ENCODE measurements at regions not wholly inside any gene's neighbourhood (a gene's known extent, or its start where the extent isn't known, plus 50 kb on each side); places are given as distances from the start of the nearest gene placed in this dataset.

- no peak overlapping the region for H3K9ac ChIP-seq (ENCODE audit: insufficient read depth in 1 of 2, low read depth in 2 of 2, low read length in 2 of 2)
- H3K36me3 ChIP-seq (ENCODE audit: control insufficient read depth, insufficient read depth, low read length), result no peaks in the 10 kb centered on the region
- H3K9me1 ChIP-seq (ENCODE audit: control insufficient read depth, insufficient read depth, low read length), result no peaks in the 10 kb centered on the region
- intact Hi-C loops (cut with micrococcal nuclease), result no loop called here
- POLR2A ChIA-PET, result interaction anchor here (0.6 kb wide), 1 partner anchor 53 kb away, joined by 3 read pairs; no protein-coding TSS in a partner anchor
- H3K4me3 ChIP-seq, result no peak overlapping the region
- FAIRE-seq (no peak), DNase-seq (ENCODE audit: extremely low read depth in 1 of 4, low spot score in 3 of 4) (no peak), ATAC-seq (no peak)
- no peak overlapping the region for H2AFZ ChIP-seq (ENCODE audit: low read depth, low read length)
- H3K27me3 ChIP-seq (ENCODE audit: control insufficient read depth in 2 of 2, insufficient read depth in 2 of 2, low read length in 2 of 2), result no peaks in the 10 kb centered on the region
- in situ Hi-C loops (cut with MboI), result no loop called here
- no peaks in the 10 kb centered on the region; the same call in 1 of the 2 replicates for H3K9me3 ChIP-seq (replicated peaks; ENCODE audit: control insufficient read depth, insufficient read depth, low read depth, low read length)
- no peaks in the 10 kb centered on the region for H3K79me2 ChIP-seq (ENCODE audit: control insufficient read depth, insufficient read depth, low read length)
- TF ChIP-seq ETS1 (conservative IDR thresholded peaks at IDR 0.05; ENCODE audit: control insufficient read depth, low read depth, low read length) (no peak), SP2 (IDR thresholded peaks at IDR 0.05; ENCODE audit: extremely low read depth, low read depth, low read length, poor library complexity, severe bottlenecking) (no peak), MAFK (IDR thresholded peaks at IDR 0.05; ENCODE audit: low read length) (no peak), TFE3 (CRISPR knock-in tag; IDR thresholded peaks at IDR 0.05) (no peak), SNAPC5 (CRISPR knock-in tag; IDR thresholded peaks at IDR 0.05) (no peak), FUS (optimal IDR thresholded peaks at IDR 0.05; ENCODE audit: low read depth, low read length) (no peak), CHCHD3 (CRISPR knock-in tag; IDR thresholded peaks at IDR 0.05) (no peak), TBP (optimal IDR thresholded peaks at IDR 0.05; ENCODE audit: low read depth, low read length) (no peak), KDM5B (IDR thresholded peaks at IDR 0.05; ENCODE audit: insufficient replicate concordance, low read depth, low read length) (no peak), NFRKB (IDR thresholded peaks at IDR 0.05; ENCODE audit: low read depth) (no peak), PPARD (CRISPR knock-in tag; IDR thresholded peaks at IDR 0.05) (no peak), ZNF121 (CRISPR knock-in tag; conservative IDR thresholded peaks at IDR 0.05) (no peak), NBN (IDR thresholded peaks at IDR 0.05; ENCODE audit: low read depth) (no peak), EGR1 (conservative IDR thresholded peaks at IDR 0.05) (no peak), GTF3C2 (IDR thresholded peaks at IDR 0.05; ENCODE audit: borderline replicate concordance, extremely low read depth, insufficient read length) (no peak)
- under 1% methylated on average over 7 of the region's 9 CpGs for WGBS (ENCODE audit: insufficient coverage, low coverage, missing lambda C conversion rate)
- no peaks in the 10 kb centered on the region for H3K4me1 ChIP-seq (replicated peaks in 1 of 2; ENCODE audit: control insufficient read depth in 2 of 2, insufficient read depth in 2 of 2, low read length in 2 of 2)
- H3K4me2 ChIP-seq (ENCODE audit: insufficient read depth, low read length), result no peak overlapping the region
- no TSS peak for BruUV-seq (replicated peaks)
- no peaks in the 10 kb centered on the region for H4K20me1 ChIP-seq (replicated peaks; ENCODE audit: control insufficient read depth, insufficient read depth, low read length)
- no peak overlapping the region for H3K27ac ChIP-seq (ENCODE audit: extremely low read depth, low read depth, low read length)
- CTCF ChIA-PET (ENCODE audit: low intra/inter-chr PET ratio), result no interaction called here
Measured at GRCh38 chr2:107215401-107216350, 329.7 kb upstream of the ST6GAL2 start.

Data from K562 (cell line).